ENCODE measurements at regions not wholly inside any gene's neighbourhood (a gene's known extent, or its start where the extent isn't known, plus 50 kb on each side); places are given as distances from the start of the nearest gene placed in this dataset.

DNA sequence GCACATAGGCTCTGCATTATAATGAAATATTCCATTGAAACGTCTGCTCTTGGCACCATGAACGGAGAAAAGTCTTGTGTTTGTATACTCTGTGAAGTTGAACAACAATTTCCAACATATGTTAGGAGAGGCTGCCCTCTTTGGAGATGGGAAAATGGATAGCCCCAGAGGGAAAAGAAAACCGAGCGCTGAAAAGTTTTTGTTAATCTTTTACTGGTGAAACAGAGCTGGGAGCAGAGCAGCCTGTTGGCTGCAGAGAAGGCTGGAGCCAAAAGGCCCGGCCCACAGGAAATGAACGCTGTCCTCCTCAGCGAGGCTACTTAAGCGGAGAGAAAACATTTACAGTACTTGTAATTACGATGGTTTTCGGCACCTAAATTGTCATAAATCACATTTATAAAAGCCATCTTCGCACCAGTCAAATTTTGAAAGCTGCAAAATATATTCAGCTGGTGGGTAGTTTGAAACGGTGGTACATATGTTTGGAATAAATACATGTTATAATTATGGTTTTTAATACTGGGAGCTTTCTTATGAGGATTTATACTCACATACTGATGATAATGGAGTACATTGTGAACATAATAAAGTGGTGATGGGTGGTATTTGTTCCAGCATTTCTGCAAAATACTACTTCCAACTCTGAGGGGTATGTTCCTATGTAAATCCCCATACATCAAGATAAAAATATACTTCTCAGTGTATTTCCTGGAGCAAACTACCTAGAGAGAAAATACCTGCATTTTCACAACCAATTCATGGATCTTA, 129.6 kb upstream of the CNTLN start:
- no peak for DNase-seq (ENCODE audit: low read depth)
- no peak overlapping the region for H3K4me3 ChIP-seq (ENCODE audit: low read depth, low read length)
- TF ChIP-seq, protein P1, sequence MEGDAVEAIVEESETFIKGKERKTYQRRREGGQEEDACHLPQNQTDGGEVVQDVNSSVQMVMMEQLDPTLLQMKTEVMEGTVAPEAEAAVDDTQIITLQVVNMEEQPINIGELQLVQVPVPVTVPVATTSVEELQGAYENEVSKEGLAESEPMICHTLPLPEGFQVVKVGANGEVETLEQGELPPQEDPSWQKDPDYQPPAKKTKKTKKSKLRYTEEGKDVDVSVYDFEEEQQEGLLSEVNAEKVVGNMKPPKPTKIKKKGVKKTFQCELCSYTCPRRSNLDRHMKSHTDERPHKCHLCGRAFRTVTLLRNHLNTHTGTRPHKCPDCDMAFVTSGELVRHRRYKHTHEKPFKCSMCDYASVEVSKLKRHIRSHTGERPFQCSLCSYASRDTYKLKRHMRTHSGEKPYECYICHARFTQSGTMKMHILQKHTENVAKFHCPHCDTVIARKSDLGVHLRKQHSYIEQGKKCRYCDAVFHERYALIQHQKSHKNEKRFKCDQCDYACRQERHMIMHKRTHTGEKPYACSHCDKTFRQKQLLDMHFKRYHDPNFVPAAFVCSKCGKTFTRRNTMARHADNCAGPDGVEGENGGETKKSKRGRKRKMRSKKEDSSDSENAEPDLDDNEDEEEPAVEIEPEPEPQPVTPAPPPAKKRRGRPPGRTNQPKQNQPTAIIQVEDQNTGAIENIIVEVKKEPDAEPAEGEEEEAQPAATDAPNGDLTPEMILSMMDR (IDR thresholded peaks at IDR 0.05; ENCODE audit: control insufficient read depth, extremely low read depth, insufficient read depth): no peak

GRCh38 chr9:17004500-17004899, 130.3 kb upstream of the CNTLN start:
- DNase-seq (ENCODE audit: low read depth): no peak

DNA sequence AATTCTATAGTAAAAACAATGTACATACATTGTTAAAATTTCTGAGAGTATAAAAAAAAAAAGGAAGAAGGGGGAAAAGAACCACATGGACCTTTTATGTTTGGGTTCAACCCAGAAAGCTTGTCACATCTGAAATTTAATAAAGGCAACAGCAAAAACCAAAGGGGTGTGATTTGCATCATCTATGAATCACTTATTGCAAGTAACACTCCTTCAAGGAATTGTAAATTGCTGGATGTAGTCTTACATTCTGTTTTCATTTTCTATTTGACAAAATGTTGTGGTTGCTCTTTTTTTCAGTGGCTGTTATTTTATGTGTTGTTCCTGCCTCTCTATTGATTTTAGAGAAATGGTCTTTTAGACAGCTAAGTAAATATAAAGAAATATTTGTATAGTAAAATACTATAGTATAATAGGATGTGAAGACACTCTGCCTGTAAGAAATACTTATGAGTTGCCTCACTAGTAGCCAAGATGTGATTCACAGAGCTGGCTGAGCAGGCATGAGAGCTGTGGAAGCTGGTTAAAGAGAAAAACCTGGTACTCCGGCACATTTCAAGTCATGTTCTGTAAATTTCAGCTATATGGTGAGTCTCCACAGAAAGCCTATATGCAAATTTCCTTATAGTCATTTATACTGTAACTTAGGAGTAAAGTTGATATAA, 131.1 kb upstream of the CNTLN start:
- TF ChIP-seq, protein P1 (IDR thresholded peaks at IDR 0.05; ENCODE audit: control insufficient read depth, extremely low read depth, insufficient read depth): no peak
- H3K4me3 ChIP-seq (ENCODE audit: low read depth, low read length): no peak overlapping the region
- no peak for DNase-seq (ENCODE audit: low read depth)

More at GRCh38 chr9:17004500-17004899, 130.3 kb upstream of the CNTLN start:
- no peak overlapping the region for H3K4me3 ChIP-seq (ENCODE audit: low read depth, low read length)
- TF ChIP-seq, protein P1 (IDR thresholded peaks at IDR 0.05; ENCODE audit: control insufficient read depth, extremely low read depth, insufficient read depth): no peak

DNA sequence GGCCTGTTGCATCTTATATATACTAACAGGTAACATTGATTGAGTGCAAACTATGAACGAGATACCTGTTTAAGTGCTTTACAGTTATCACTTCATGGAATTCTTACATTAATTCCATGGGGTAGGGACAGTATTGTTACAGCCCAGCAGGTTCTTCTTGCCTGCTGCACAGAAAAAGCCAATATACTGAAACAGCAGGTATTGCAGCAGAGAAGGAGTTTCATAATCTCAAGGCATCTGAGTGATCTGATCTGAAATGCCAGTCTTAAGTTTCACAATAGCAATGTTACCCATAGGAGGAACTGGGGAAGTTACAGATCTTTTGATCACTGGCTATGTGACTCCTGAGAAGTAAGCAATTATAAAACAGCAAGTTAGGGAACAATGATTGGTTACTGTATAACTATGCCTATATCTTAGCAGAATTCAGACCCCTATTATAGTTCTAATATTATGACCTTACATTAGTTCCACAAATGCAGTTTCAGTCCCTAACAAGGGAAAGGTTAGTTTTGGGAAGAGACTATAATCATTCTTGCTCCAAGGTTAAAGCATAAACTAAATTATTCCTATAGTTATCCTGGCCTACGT, 126.5 kb upstream of the BNC2 start:
- H3K4me3 ChIP-seq (ENCODE audit: low read depth, low read length): no peak overlapping the region
- no peak for DNase-seq (ENCODE audit: low read depth)
- TF ChIP-seq, protein P1 (IDR thresholded peaks at IDR 0.05; ENCODE audit: control insufficient read depth, extremely low read depth, insufficient read depth): no peak

GRCh38 chr9:16992138-16992537, 121.7 kb upstream of the BNC2 start:
- DNase-seq (ENCODE audit: low read depth): no peak
- TF ChIP-seq, protein P1 (IDR thresholded peaks at IDR 0.05; ENCODE audit: control insufficient read depth, extremely low read depth, insufficient read depth): no peak
- H3K4me3 ChIP-seq (ENCODE audit: low read depth, low read length): no peak overlapping the region

DNA sequence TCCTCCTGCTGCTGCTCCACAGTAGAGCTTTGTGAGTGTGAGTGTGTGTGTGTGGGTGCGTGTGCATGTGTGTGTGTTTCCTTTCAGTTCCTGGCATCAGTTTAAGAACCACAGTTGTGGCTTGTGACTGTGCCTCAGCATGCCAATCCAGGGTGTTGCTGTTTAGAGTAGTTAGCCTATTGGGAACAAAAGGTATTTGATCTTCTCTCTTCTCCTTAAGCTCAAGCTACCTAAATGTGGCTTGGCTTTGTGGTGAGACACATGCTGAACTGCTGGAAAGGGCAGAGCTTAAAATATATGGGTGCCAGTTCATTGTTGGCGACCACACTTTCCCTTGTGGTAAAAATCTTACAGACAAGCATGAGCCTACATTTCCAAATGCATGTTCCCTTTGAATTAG, 116.6 kb upstream of the BNC2 start:
- no peak overlapping the region for H3K4me3 ChIP-seq (ENCODE audit: low read depth, low read length)
- TF ChIP-seq, protein P1 (IDR thresholded peaks at IDR 0.05; ENCODE audit: control insufficient read depth, extremely low read depth, insufficient read depth): no peak
- DNase-seq (ENCODE audit: low read depth): no peak
